ENCODE measurements at regions not wholly inside any gene's neighbourhood (a gene's known extent, or its start where the extent isn't known, plus 50 kb on each side); places are given as distances from the start of the nearest gene placed in this dataset.
A peak's percentile ranks its signal among the peaks of the same experiment; 100 is the strongest.

DNA sequence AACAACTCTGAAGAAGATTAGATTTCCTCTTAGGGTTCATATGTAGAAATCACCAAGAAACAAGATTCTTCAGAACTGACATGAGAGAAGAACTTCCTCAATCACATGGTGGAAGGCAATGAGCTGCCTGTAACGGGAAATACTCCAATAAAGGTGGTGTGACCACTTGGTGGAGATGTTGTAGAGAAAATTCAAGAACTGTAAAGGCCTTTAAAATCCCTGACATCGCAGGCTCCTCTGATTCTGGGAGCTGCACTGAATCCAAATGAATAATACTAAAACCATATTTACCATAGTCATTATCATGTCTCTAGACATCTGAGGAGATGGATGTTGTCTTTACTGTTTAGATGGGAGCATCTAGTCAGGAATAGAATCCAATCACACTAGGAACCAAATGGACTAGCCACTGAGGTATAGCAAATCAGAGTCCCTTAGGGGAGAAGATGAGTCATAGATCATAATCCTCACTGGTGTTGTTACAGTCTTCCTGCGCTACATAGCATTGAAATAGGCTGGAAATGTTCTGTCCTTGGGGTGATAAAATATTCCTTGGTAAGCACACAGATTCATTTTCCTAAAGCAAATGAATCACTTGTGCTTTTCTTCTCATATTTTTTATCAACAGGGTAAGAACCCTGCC, 321.6 kb upstream of the TENM4 start:
- no peak for TF ChIP-seq POLR2AphosphoS5 (IDR thresholded peaks at IDR 0.05)
- TF ChIP-seq, protein P1, sequence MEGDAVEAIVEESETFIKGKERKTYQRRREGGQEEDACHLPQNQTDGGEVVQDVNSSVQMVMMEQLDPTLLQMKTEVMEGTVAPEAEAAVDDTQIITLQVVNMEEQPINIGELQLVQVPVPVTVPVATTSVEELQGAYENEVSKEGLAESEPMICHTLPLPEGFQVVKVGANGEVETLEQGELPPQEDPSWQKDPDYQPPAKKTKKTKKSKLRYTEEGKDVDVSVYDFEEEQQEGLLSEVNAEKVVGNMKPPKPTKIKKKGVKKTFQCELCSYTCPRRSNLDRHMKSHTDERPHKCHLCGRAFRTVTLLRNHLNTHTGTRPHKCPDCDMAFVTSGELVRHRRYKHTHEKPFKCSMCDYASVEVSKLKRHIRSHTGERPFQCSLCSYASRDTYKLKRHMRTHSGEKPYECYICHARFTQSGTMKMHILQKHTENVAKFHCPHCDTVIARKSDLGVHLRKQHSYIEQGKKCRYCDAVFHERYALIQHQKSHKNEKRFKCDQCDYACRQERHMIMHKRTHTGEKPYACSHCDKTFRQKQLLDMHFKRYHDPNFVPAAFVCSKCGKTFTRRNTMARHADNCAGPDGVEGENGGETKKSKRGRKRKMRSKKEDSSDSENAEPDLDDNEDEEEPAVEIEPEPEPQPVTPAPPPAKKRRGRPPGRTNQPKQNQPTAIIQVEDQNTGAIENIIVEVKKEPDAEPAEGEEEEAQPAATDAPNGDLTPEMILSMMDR (IDR thresholded peaks at IDR 0.05): peak in 2 of 6 experiments; percentile 22 to 26
- TF ChIP-seq POLR2A (IDR thresholded peaks at IDR 0.05): no peak
- TF ChIP-seq EP300 (IDR thresholded peaks at IDR 0.05): no peak
